NB4 (cell line): ENCODE measurements at regions not wholly inside any gene's neighbourhood (a gene's known extent, or its start where the extent isn't known, plus 50 kb on each side); places are given as distances from the start of the nearest gene placed in this dataset.

ENCODE experiments used
- CTCF ChIP-seq: IDR thresholded peaks from one replicate; pipeline ENCODE4 v1.5.1; 2012; ENCODE audit warnings: low read depth, low read length
- MAX ChIP-seq: IDR thresholded peaks from 2 replicates; pipeline ENCODE4 v1.6.1; 2011; ENCODE audit warnings: low read depth, low read length
- MYC ChIP-seq: IDR thresholded peaks from 2 replicates; pipeline ENCODE4 v1.6.1; 2011; ENCODE audit warnings: low read depth, low read length
- POLR2A ChIP-seq: IDR thresholded peaks from 2 replicates; pipeline ENCODE4 v1.6.1; 2011; ENCODE audit warnings: mild to moderate bottlenecking; ENCODE audit not compliant: insufficient read length; ENCODE audit errors: extremely low read depth

- TF ChIP-seq CTCF, result no peak
- TF ChIP-seq MAX, result no peak
- TF ChIP-seq POLR2A, result no peak
- TF ChIP-seq MYC, result no peak
Observed at GRCh38 chr4:125917559-125917958, 602.8 kb downstream of the FAT4 start.
